Cardiac septum (tissue), 1 donor: ENCODE measurements at regions not wholly inside any gene's neighbourhood (a gene's known extent, or its start where the extent isn't known, plus 50 kb on each side); places are given as distances from the start of the nearest gene placed in this dataset.
"Not testable (repeated sequence)": the region's sequence is repeated elsewhere in the genome, so short reads cannot be mapped to it uniquely, and the experiment has no call there.

Experiments
- DNase-seq: peaks from one replicate; pipeline ENCODE4 v3.0.0-alpha.2; 2020; ENCODE audit warnings: low spot score
- intact Hi-C: fragments of 100-400 bp; cut with DNase I; formaldehyde crosslinking; loops from one replicate; pipeline ENCODE4 v1.14.0; 2022
- donor health status: DM: no; HTN: no; CAD: no.

GRCh38 chr3:187889601-187890404 is 144.5 kb upstream of the BCL6 start:
- no peak for DNase-seq
- intact Hi-C loops = no loop called here

GRCh38 chr3:187890405-187890752 is 145.1 kb upstream of the BCL6 start:
- DNase-seq, intact Hi-C loops: not testable (repeated sequence)

GRCh38 chr3:187896646-187897045 is 151.4 kb upstream of the BCL6 start:
- DNase-seq = no peak

GRCh38 chr3:187899246-187899645 is 154.0 kb upstream of the BCL6 start:
- DNase-seq = no peak
- intact Hi-C loops = no loop called here

More at GRCh38 chr3:187896646-187897045, 151.4 kb upstream of the BCL6 start:
- intact Hi-C loops = no loop called here

GRCh38 chr3:187900993-187901755 is 155.9 kb upstream of the BCL6 start:
- DNase-seq = no peak
- intact Hi-C loops = no loop called here

GRCh38 chr3:187902041-187902471 is 156.8 kb upstream of the BCL6 start:
- no peak for DNase-seq
- intact Hi-C loops = no loop called here

GRCh38 chr3:187902936-187903335 is 157.7 kb upstream of the BCL6 start:
- intact Hi-C loops = no loop called here

GRCh38 chr3:187903697-187904096 is 158.4 kb upstream of the BCL6 start:
- intact Hi-C loops = no loop called here
- DNase-seq = no peak

More at GRCh38 chr3:187902936-187903335, 157.7 kb upstream of the BCL6 start:
- DNase-seq = no peak

- intact Hi-C loops = no loop called here
- no peak for DNase-seq
Measured at GRCh38 chr3:187906416-187906815, 161.1 kb upstream of the BCL6 start.

- intact Hi-C loops = no loop called here
- DNase-seq = no peak
Measured at GRCh38 chr3:187906920-187907319, 161.7 kb upstream of the BCL6 start.

- intact Hi-C loops = no loop called here
Measured at GRCh38 chr3:187909866-187910265, 164.6 kb upstream of the BCL6 start.

GRCh38 chr3:187912007-187912406 is 166.7 kb upstream of the BCL6 start:
- intact Hi-C loops = no loop called here
- no peak for DNase-seq

More at GRCh38 chr3:187909866-187910265, 164.6 kb upstream of the BCL6 start:
- no peak for DNase-seq

- intact Hi-C loops = no loop called here
- no peak for DNase-seq
Measured at GRCh38 chr3:187913617-187914033, 168.4 kb upstream of the BCL6 start.

GRCh38 chr3:187914231-187914630 is 169.0 kb upstream of the BCL6 start:
- intact Hi-C loops = no loop called here
- no peak for DNase-seq

GRCh38 chr3:187916072-187916471 is 170.8 kb upstream of the BCL6 start:
- intact Hi-C loops = no loop called here
- no peak for DNase-seq

- no peak for DNase-seq
- intact Hi-C loops = no loop called here
Measured at GRCh38 chr3:187918081-187918644, 172.9 kb upstream of the BCL6 start.

- intact Hi-C loops = no loop called here
Measured at GRCh38 chr3:187919048-187919447, 173.8 kb upstream of the BCL6 start.

GRCh38 chr3:187919544-187919943 is 174.3 kb upstream of the BCL6 start:
- no peak for DNase-seq
- intact Hi-C loops = no loop called here

More at GRCh38 chr3:187919048-187919447, 173.8 kb upstream of the BCL6 start:
- DNase-seq = no peak

GRCh38 chr3:187920030-187920429 is 174.8 kb upstream of the BCL6 start:
- intact Hi-C loops = no loop called here
- no peak for DNase-seq

GRCh38 chr3:187920913-187921312 is 175.6 kb upstream of the BCL6 start:
- intact Hi-C loops = no loop called here
- DNase-seq = no peak
